NOMO-1 treated with dmso at 0.1 percent for 144 hours (cell line): ENCODE measurements at regions not wholly inside any gene's neighbourhood (a gene's known extent, or its start where the extent isn't known, plus 50 kb on each side); places are given as distances from the start of the nearest gene placed in this dataset.
A peak's percentile ranks its signal among the peaks of the same experiment; 100 is the strongest.
"Not testable (repeated sequence)": the region's sequence is repeated elsewhere in the genome, so short reads cannot be mapped to it uniquely, and the experiment has no call there.

Source experiments
- DNase-seq: peaks from one replicate; lab custom pipeline; 2025; ENCODE audit not compliant: unreplicated experiment; lab: John Stamatoyannopoulos, UW

DNA sequence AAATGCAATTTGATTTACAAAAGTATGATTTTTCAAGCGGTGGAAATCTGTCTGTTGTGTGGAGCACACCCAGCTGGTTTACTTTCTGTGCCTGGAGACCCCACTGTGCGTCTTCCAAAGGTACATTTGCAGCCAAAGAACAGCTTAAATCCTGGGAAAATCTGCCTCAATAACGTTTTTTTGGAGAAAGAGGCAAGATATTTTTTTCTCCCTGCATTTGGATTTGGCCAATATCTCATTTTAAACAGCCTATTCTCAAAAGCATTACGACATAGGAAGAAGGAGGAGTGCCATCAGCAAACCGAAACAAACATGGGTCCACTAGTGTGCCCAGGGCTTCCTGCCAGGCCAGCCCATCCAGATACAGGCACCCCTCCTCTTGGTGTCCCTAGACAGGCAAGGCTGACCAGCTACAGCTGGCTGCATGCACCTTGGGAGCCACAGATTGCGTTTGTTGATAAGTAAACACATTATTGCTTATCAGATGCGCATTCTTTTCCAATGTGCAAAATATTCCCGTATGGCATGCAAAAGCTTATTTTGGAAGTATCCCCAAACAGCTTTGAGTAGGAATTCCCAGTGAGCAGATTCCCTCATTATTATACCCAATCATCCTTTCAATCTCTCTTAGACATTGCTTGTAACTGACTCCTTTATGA, 184.5 kb upstream of the MARCKS start:
- DNase-seq, result no peak

DNA sequence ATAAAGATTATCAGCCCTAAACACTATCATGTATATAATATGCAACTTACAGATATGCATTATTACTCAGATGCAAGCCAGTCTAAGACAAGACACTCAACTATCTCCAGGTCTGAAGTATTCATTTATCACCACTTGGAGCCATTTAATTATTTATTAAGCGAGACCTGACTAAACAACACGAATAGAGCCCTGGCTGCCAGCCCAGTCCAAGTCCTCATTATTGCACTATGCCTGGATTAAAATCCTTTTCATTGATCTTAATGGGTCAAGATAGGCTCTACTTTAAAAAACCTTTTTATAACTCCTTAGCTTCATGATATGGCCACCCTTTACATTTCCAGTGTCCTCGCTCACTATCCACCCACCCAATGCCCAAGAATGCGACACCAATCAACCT, 183.1 kb upstream of the MARCKS start:
- no peak for DNase-seq

DNA sequence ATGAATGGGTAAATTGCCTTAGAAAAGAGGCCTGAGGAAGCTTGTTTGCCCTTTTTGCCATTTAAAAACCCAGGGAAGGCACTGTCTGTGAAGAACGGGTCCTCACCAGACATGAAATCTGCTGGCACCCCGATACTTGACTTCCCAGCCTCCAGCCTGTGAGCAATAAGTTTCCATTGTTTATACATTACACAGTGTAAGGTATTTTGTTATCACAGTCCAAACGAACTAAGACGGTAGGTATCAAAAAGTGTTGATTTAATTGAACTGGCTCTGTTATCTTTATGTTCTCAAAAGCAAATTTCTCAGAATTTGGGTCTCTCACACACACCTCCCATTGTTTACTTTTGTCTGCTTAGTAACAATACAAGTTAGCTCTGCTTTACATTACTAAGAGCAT, 181.1 kb upstream of the MARCKS start:
- no peak for DNase-seq

GRCh38 chr6:113676968-113677367, 180.2 kb upstream of the MARCKS start:
- no peak for DNase-seq

- no peak for DNase-seq
Observed at GRCh38 chr6:113679051-113679450, 178.1 kb upstream of the MARCKS start.

DNA sequence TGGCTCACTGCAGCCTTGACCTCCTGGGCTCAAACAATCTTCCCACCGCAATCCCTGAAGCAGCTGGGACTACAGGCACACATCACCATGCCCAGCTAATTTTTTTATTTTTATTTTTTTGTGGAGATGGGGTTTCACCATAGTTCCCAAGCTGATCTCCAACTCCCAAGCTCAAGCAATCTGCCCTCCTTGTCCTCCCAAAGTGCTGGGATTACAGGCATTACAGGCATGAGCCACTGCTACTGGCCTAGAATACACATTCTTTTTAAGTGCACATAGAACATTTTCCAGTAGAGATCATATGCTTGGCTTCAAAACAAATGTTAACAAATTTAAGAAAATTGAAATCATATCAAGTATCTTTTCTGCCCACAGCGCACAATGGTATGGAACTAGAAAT, 176.8 kb upstream of the MARCKS start:
- no peak for DNase-seq

DNA sequence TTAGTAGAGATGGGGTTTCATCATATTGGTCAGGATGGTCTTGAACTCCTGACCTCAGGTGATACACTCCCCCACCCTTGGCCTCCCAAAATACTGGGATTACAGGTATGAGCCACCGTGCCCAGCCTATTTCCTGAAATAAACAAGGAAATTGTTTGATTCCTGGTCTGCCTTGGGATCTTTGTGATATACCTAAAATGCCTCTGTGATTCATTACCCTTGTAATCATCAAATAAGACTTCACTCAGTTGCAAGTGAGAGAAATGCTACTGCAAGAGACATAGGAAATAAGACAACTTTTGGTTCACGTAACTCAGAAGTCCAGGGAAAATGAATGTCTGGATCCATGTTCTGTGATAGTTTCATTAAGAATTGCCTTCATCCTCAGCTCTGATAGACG, 173.2 kb upstream of the MARCKS start:
- no peak for DNase-seq

GRCh38 chr6:113684382-113684901, 172.7 kb upstream of the MARCKS start:
- no peak for DNase-seq

GRCh38 chr6:113686049-113686448, 171.1 kb upstream of the MARCKS start:
- DNase-seq, result no peak

GRCh38 chr6:113689620-113690019, 167.5 kb upstream of the MARCKS start:
- DNase-seq, result not testable (repeated sequence)

DNA sequence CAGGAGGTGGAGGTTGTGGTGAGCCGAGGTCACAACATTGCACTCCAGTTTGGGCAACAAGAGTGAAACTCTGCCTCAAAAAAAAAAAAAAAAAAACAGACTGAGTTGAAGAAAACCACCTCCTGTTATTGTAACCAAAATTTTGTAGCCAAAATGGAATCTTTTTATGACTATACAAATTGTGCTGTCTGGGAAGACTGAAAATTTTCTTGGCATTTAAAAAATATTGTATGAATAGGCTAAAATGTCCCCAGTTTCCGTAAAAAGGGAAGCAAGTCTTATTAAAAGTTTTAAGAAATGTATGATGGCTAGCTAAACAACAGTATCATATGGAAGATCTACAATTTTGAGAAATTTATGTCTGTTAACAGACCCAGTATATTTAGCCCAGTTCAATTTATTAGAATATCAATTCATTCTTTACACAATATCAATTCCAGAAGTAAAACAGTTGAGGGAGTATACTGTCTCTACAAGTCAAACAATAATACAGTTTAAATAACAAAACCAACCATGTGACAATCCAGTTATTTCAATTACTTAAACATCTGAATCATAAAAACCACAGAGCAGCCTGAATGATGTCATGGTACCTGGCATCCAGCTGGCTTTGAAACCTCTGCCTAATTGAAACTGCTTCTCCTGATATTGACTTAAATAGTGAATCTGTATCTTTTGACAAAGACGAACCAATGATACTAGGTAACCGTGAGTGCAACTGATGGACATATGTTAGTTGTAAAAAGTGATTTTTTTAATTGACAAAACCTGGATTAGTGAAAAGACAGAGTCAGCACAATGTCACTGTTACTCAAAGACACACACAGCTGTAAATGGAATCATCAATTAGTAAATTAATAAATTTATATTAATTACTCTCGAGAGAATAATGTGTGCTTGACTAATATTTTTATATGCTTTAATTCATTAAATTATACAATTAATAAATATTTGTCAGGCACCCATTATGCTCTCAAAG, 166.6 kb upstream of the MARCKS start:
- no peak for DNase-seq

DNA sequence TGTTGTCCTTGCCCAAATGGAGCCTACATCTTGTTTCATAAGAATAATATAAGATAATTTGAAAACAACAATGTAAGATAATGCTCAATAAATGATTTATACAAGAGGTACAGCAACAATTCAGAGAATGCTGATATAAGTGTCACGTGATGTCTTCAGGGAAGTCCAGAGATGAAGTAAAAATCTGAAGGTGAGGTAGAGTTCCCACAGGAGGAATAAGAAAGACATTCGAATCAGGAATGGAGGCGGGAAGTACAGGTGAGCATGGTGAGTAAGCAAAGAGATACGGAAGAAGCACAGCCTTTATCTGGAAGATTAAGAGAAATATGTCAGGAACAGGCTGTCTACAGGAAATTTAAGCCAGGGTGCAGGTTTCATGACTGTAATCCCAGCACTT, 165.9 kb upstream of the MARCKS start:
- DNase-seq, result no peak

DNA sequence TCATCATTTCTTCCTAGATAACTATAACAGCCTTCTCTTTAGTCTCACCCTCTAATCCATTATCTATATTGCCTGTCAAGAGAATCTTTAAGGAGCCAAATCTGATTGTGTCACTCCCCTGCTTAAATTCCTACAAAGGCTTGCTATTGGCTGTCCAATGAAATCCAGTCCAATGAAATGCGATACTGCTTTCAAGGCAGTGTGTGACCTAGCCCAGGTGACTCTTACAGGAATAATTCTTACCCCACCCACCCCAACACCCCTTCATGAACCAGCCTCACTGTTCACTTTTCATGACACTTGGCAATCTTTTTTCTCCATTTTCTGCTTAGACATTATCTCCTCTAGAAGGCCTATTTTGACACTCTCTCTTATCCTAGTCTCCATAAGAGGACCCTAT, 163.3 kb upstream of the MARCKS start:
- DNase-seq, result no peak

DNA sequence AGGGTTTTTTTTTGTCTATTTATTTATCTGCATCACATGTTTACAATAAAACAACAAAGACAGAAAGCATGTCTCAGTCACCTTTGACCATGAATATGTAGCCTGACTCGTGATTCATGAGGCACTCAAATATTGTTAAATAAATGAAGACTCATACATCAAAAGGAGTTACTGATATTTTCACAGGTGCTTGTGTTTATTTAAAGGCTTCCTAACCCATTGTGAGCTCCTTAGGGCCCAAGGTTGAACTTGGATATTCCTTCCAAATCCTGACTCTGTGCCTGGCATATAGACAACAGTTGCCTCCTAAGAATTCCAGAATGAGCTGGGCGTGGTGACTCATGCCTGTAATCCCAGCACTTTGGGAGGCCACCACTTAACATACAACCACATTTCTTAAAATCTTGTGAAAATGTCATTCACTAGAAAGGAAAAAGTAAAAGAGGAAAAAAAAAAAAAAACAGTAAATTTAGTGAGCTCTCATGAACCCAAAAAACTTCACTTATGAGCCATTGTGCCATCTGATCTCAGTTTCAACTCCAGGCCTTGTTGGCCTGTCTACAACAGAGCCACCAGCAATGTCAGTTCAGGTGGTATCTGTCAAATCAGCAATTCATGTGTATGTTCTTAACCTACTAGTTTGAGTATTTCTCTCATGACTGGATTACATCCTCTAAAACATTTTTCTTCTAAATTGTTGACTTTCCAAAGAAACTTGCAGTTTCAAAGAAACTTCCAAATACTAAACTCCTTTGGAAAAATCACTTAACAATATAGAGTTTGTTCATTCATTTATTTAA, 162.7 kb upstream of the MARCKS start:
- no peak for DNase-seq

DNA sequence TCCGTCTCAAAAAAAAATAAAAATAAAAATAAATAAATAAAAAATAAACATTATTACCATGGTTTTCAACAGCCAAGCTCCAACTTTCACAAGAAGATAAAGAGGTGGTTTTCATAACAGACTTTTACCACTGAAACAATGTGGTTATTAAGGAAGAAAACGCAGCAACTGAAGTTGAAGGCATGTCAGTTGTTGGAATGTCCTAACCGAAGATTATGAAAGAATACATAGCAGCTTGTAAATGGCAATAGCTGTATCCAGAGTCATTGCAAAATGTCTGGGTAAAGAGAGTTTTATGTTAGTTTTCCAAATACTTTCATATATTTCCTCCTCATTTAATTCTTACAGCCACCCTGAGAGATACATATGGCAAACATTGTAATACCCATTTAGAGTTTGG, 161.6 kb upstream of the MARCKS start:
- peak; percentile 40 for DNase-seq

- DNase-seq, result peak; percentile 38
Observed at GRCh38 chr6:113696960-113697359, 160.2 kb upstream of the MARCKS start.

DNA sequence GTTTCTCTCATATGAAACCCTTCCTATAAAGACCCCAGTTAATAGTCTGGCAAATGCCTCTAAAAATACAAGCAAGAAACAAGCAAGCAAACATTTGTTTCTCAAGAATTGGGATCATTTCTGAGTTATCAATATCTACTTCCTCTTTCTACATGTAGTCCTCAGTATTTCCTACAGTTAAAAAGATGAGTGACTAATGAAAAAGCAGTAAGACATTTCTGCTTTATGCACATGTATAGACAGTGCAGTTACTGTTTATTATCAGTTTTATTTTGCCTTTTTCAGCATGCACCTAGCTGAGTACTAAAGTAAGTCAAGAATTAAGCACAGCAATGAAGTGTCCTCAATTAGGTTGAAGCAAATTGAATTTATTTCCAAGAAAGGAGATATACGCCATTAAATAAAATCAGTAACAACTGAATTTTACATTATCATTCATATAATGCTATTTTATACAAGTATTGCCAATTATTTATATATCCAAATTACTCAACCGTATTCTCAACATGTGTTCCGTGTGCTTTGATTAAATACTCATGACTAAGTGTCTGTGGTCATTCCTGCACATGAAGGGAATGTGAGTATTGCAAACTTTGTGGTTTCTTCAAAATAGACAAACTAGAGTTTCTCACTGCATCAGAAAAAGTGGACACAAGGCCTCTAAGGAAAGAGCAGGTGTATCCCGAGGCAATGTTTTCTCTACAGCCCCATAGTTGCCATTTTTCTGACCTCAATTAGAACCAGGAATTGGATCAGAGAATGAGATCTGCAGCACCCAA, 159.3 kb upstream of the MARCKS start:
- DNase-seq, result peak; percentile 64

- no peak for DNase-seq
Observed at GRCh38 chr6:113699239-113699638, 157.9 kb upstream of the MARCKS start.

DNA sequence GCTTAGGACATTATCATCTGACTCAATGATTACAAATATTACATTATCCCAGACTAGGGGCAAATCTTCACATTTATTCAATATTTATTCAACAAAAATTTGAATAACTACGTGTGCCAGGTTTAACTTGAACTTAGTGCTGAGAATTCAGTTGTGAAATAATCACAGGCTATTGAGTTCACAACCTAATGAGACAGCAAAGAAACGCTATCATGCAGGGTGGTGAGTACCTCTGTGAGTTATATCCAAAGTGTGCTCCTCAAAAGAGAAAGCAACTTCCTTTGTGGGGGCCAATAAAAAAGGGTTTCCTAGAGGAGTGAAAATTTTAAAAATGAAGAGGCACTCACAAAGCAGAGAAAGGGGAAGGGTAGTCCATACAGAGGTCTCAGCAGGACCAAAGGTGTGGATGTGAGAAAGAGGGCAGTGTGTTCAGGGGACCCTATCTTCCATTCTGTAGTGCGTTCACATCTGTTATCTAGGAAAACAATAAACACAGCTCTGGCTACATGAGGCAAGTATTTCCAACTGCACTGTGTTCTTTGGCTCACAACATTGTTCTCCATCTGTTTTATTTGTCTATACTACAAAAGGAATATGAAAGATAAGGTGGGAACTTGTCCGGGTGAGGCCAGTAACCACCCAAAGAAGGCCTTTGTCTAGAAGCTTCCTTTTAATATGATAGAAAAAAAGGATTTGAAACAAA, 155.4 kb upstream of the MARCKS start:
- no peak for DNase-seq

- no peak for DNase-seq
Observed at GRCh38 chr6:113707194-113707593, 150.0 kb upstream of the MARCKS start.
